IMR-90 (cell line): ENCODE measurements at regions not wholly inside any gene's neighbourhood (a gene's known extent, or its start where the extent isn't known, plus 50 kb on each side); places are given as distances from the start of the nearest gene placed in this dataset.

Experiments used
- ATAC-seq: fragments of 200-7000 bp; cut with Tn5 transposase; 2 replicates; pipeline ENCODE4 v1.9.1; 2020; ENCODE audit warnings: low read depth, mild to moderate bottlenecking, moderate library complexity
- BruUV-seq: library from RNA; stranded (reverse); fragments of 400-500 nt; replicated peaks from 2 replicates; lab custom pipeline; 2021; lab: Mats Ljungman, UMichigan
- CTCF ChIA-PET: fragments of 300-600 bp; formaldehyde crosslinking; extraction: SDS; loops from one replicate; lab custom pipeline; 2021; ENCODE audit warnings: antibody characterized with exemption; lab: Yijun Ruan, JAX
- POLR2A ChIA-PET: fragments of 300-600 bp; sonication (Branson Sonifier 250); formaldehyde crosslinking; loops from one replicate; lab custom pipeline; 2022; ENCODE audit warnings: antibody characterized with exemption; ENCODE audit not compliant: unreplicated experiment; lab: Charles Lee
- DNase-seq: peaks from one replicate; pipeline ENCODE4 v3.0.0; 2013
- H2AFZ ChIP-seq: replicated peaks from 2 replicates; pipeline ENCODE3; 2013; ENCODE audit warnings: low read length, mild to moderate bottlenecking; ENCODE audit not compliant: poor library complexity
- H2AK5ac ChIP-seq: 2 replicates; pipeline ENCODE4 v1.6.1; 2013; ENCODE audit warnings: low read depth, low read length, inconsistent platforms
- H2AK9ac ChIP-seq: replicated peaks from 2 replicates; pipeline ENCODE3; 2013; ENCODE audit warnings: mild to moderate bottlenecking, low read depth, low read length, moderate library complexity; ENCODE audit not compliant: poor library complexity
- H2BK120ac ChIP-seq: 2 replicates; pipeline ENCODE4 v1.6.1; 2013; ENCODE audit warnings: low read depth, low read length, inconsistent platforms
- H2BK15ac ChIP-seq: 3 replicates; pipeline ENCODE4 v1.6.1; 2013; ENCODE audit warnings: low read depth, low read length, inconsistent platforms
- H2BK20ac ChIP-seq: 2 replicates; pipeline ENCODE4 v1.6.1; 2013; ENCODE audit warnings: low read depth, mild to moderate bottlenecking, inconsistent platforms, low read length, moderate library complexity
- H2BK5ac ChIP-seq: 2 replicates; pipeline ENCODE4 v1.6.1; 2013; ENCODE audit warnings: mild to moderate bottlenecking, low read depth, low read length, inconsistent platforms; ENCODE audit not compliant: poor library complexity, severe bottlenecking
- H3K14ac ChIP-seq: replicated peaks from 2 replicates; pipeline ENCODE4 v1.6.1; 2013; ENCODE audit warnings: low read depth, low read length, inconsistent platforms
- H3K18ac ChIP-seq: 2 replicates; pipeline ENCODE4 v1.6.1; 2013; ENCODE audit warnings: low read depth, low read length, control low read depth
- H3K23ac ChIP-seq: 2 replicates; pipeline ENCODE4 v1.6.1; 2013; ENCODE audit warnings: low read depth, low read length, inconsistent platforms
- H3K27ac ChIP-seq: 2 replicates; pipeline ENCODE4 v1.5.1; 2013; ENCODE audit warnings: mild to moderate bottlenecking, control low read depth, low read length; ENCODE audit not compliant: insufficient read depth
- H3K27me3 ChIP-seq: 2 replicates; pipeline ENCODE4 v1.6.1; 2013; ENCODE audit warnings: low read length; ENCODE audit not compliant: control insufficient read depth, insufficient read depth
- H3K36me3 ChIP-seq: 2 replicates; pipeline ENCODE4 v1.6.1; 2013; ENCODE audit warnings: low read length, mixed read lengths; ENCODE audit not compliant: control insufficient read depth, insufficient read depth
- H3K4ac ChIP-seq: 2 replicates; pipeline ENCODE4 v1.6.1; 2013; ENCODE audit warnings: low read depth, low read length, inconsistent platforms
- H3K4me1 ChIP-seq: 2 replicates; pipeline ENCODE4 v1.6.1; 2013; ENCODE audit warnings: low read length, mixed read lengths; ENCODE audit not compliant: control insufficient read depth, insufficient read depth
- H3K4me2 ChIP-seq: 2 replicates; pipeline ENCODE4 v1.6.1; 2013; ENCODE audit warnings: low read depth, mild to moderate bottlenecking, control low read depth, low read length, moderate library complexity
- H3K4me3 ChIP-seq: 2 replicates; pipeline ENCODE4 v1.5.1; 2013; ENCODE audit warnings: low read depth, mild to moderate bottlenecking, control low read depth, low read length, moderate library complexity; ENCODE audit not compliant: insufficient read depth
- H3K56ac ChIP-seq: 2 replicates; pipeline ENCODE4 v1.6.1; 2013; ENCODE audit warnings: low read length, inconsistent platforms; ENCODE audit not compliant: insufficient read depth; ENCODE audit errors: extremely low read depth
- H3K79me1 ChIP-seq, 2 experiments: 2 replicates each; pipeline ENCODE4 v1.6.1; 2013; ENCODE audit warnings: low read length in 2 of 2, inconsistent platforms in 1 of 2, low read depth in 1 of 2
- H3K9ac ChIP-seq: 2 replicates; pipeline ENCODE4 v1.6.1; 2013; ENCODE audit warnings: low read depth, low read length, control low read depth
- H3K9me1 ChIP-seq: 2 replicates; pipeline ENCODE4 v1.6.1; 2013; ENCODE audit warnings: low read length, inconsistent platforms; ENCODE audit not compliant: insufficient read depth
- H3K9me3 ChIP-seq: 2 replicates; pipeline ENCODE4 v1.6.1; 2013; ENCODE audit warnings: low read length; ENCODE audit not compliant: control insufficient read depth, insufficient read depth
- H4K20me1 ChIP-seq: 2 replicates; pipeline ENCODE4 v1.6.1; 2013; ENCODE audit warnings: low read length, inconsistent platforms; ENCODE audit not compliant: insufficient read depth
- H4K5ac ChIP-seq: 2 replicates; pipeline ENCODE4 v1.6.1; 2013; ENCODE audit warnings: mild to moderate bottlenecking, low read depth, low read length, control low read depth
- H4K8ac ChIP-seq, 2 experiments: 2 replicates each; pipeline ENCODE4 v1.6.1; 2013; ENCODE audit warnings: low read depth in 2 of 2, low read length in 2 of 2, control low read depth in 1 of 2, inconsistent platforms in 1 of 2
- H4K91ac ChIP-seq: 2 replicates; pipeline ENCODE4 v1.6.1; 2013; ENCODE audit warnings: low read depth, low read length, inconsistent platforms; ENCODE audit not compliant: insufficient read depth
- BHLHE40 ChIP-seq: fragments of 150-350 bp; IDR thresholded peaks from 2 replicates; pipeline ENCODE4 v1.6.1; 2016; ENCODE audit warnings: mild to moderate bottlenecking, low read depth, low read length
- CEBPB ChIP-seq: IDR thresholded peaks from 2 replicates; pipeline ENCODE4 v1.6.1; 2012; ENCODE audit warnings: low read depth, low read length, improper control_type of control experiment
- CHD1 ChIP-seq: IDR thresholded peaks from 2 replicates; pipeline ENCODE4 v1.6.1; 2012; ENCODE audit warnings: low read depth, low read length, improper control_type of control experiment
- FOS ChIP-seq: fragments of 150-350 bp; IDR thresholded peaks from 2 replicates; pipeline ENCODE4 v1.6.1; 2016; ENCODE audit warnings: low read depth, low read length
- MAFK ChIP-seq: IDR thresholded peaks from 2 replicates; pipeline ENCODE4 v1.6.1; 2012; ENCODE audit warnings: low read depth, low read length, improper control_type of control experiment
- MAZ ChIP-seq: IDR thresholded peaks from 2 replicates; pipeline ENCODE4 v1.6.1; 2012; ENCODE audit warnings: low read depth, mild to moderate bottlenecking, low read length, improper control_type of control experiment, moderate library complexity, borderline replicate concordance
- MXI1 ChIP-seq: IDR thresholded peaks from 2 replicates; pipeline ENCODE4 v1.6.1; 2012; ENCODE audit warnings: low read depth, mild to moderate bottlenecking, low read length, moderate library complexity, borderline replicate concordance
- NFE2L2 ChIP-seq: fragments of 150-350 bp; IDR thresholded peaks from 2 replicates; pipeline ENCODE4 v1.6.1; 2016; ENCODE audit warnings: low read depth, mild to moderate bottlenecking, low read length
- POLR2A ChIP-seq: IDR thresholded peaks from 2 replicates; pipeline ENCODE4 v1.6.1; 2012; ENCODE audit warnings: mild to moderate bottlenecking, low read depth, low read length
- RAD21 ChIP-seq: IDR thresholded peaks from 2 replicates; pipeline ENCODE4 v1.6.1; 2012; ENCODE audit warnings: low read length, improper control_type of control experiment
- RCOR1 ChIP-seq: IDR thresholded peaks from 2 replicates; pipeline ENCODE4 v1.6.1; 2012; ENCODE audit warnings: mild to moderate bottlenecking, low read length, improper control_type of control experiment; ENCODE audit not compliant: insufficient replicate concordance
- RFX5 ChIP-seq: IDR thresholded peaks from 2 replicates; pipeline ENCODE4 v1.8.0; 2012; ENCODE audit warnings: low read depth, mild to moderate bottlenecking, low read length, moderate library complexity
- SMC3 ChIP-seq: fragments of 150-350 bp; IDR thresholded peaks from 2 replicates; pipeline ENCODE4 v1.6.1; 2016; ENCODE audit warnings: low read depth, mild to moderate bottlenecking, antibody characterized with exemption, low read length, moderate library complexity
- WGBS, 2 experiments: methylation state at CpG; one replicate each; pipeline versions ENCODE4 v1.1.5 to v1.1.7; 2013; ENCODE audit warnings: missing lambda C conversion rate in 2 of 2; ENCODE audit not compliant: insufficient read length in 1 of 2; ENCODE audit errors: extremely low coverage in 2 of 2; 5-methylcytosine and 5-hydroxymethylcytosine counted together
- dilution Hi-C: fragments of 300-500 bp; cut with HindIII; formaldehyde crosslinking; loops from one replicate; pipeline ENCODE4 v1.14.3; 2018; ENCODE audit warnings: low sequenced_read_pairs; ENCODE audit not compliant: unreplicated experiment
- in situ Hi-C: fragments of 300-500 bp; cut with MboI; formaldehyde crosslinking; loops from 3 replicates; pipeline ENCODE4 v1.14.3; 2019; ENCODE audit warnings: low sequenced_read_pairs, inconsistent platforms, mixed read lengths
- intact Hi-C: fragments of 100-400 bp; cut with micrococcal nuclease; formaldehyde crosslinking; loops from 2 replicates; pipeline ENCODE4 v1.10.0; 2022
- TF ChIP-seq, protein P1 (sequence below): fragments of 150-350 bp; IDR thresholded peaks from 2 replicates; pipeline ENCODE4 v1.6.1; 2016; ENCODE audit warnings: low read depth, mild to moderate bottlenecking, low read length, moderate library complexity, borderline replicate concordance
- TF ChIP-seq, protein P2 (sequence below): conservative IDR thresholded peaks from 2 replicates; pipeline ENCODE4 v1.5.1; 2012; ENCODE audit warnings: mild to moderate bottlenecking, low read depth, low read length, improper control_type of control experiment
- TF ChIP-seq, protein P3 (sequence below): fragments of 150-350 bp; IDR thresholded peaks from 2 replicates; pipeline ENCODE4 v1.6.1; 2017; ENCODE audit warnings: mild to moderate bottlenecking, antibody characterized with exemption, low read length, low read depth

DNA sequence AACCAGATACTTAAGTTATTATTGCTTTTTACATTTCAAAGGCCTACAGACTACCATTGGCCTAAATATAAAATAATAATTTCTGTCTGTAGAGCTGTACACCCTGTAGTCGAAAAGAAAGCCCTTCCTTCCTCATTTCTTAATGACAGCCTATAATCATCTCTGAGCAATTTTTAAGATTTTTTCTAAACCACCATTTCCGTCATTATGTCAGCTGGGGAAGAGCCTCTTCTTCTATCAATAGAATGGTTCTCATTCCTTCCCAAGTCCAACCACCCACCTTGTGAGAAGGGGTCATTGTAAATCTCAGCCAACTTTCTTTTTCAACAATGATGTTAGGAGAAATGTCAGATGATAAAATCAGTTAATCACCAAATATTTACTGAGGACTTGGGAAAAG lies 91.8 kb downstream of the PLEKHG1 start:
- no peak overlapping the region for H2BK5ac ChIP-seq
- no peaks in the 10 kb centered on the region; the same call in 1 of the 2 replicates for H3K27me3 ChIP-seq
- H3K23ac ChIP-seq: no peak overlapping the region
- in situ Hi-C loops: no loop called here
- POLR2A ChIA-PET: no interaction called here
- no peak overlapping the region for H2BK20ac ChIP-seq
- TF ChIP-seq MXI1 (no peak), MAZ (no peak), RCOR1 (no peak), SMC3 (no peak), BHLHE40 (no peak), RFX5 (no peak), POLR2A (no peak), MAFK (no peak), NFE2L2 (no peak), CHD1 (no peak), FOS (no peak), CEBPB (no peak), RAD21 (no peak)
- TF ChIP-seq, protein P1, sequence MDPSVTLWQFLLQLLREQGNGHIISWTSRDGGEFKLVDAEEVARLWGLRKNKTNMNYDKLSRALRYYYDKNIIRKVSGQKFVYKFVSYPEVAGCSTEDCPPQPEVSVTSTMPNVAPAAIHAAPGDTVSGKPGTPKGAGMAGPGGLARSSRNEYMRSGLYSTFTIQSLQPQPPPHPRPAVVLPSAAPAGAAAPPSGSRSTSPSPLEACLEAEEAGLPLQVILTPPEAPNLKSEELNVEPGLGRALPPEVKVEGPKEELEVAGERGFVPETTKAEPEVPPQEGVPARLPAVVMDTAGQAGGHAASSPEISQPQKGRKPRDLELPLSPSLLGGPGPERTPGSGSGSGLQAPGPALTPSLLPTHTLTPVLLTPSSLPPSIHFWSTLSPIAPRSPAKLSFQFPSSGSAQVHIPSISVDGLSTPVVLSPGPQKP: no peak
- TF ChIP-seq, protein P2, sequence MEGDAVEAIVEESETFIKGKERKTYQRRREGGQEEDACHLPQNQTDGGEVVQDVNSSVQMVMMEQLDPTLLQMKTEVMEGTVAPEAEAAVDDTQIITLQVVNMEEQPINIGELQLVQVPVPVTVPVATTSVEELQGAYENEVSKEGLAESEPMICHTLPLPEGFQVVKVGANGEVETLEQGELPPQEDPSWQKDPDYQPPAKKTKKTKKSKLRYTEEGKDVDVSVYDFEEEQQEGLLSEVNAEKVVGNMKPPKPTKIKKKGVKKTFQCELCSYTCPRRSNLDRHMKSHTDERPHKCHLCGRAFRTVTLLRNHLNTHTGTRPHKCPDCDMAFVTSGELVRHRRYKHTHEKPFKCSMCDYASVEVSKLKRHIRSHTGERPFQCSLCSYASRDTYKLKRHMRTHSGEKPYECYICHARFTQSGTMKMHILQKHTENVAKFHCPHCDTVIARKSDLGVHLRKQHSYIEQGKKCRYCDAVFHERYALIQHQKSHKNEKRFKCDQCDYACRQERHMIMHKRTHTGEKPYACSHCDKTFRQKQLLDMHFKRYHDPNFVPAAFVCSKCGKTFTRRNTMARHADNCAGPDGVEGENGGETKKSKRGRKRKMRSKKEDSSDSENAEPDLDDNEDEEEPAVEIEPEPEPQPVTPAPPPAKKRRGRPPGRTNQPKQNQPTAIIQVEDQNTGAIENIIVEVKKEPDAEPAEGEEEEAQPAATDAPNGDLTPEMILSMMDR: no peak
- TF ChIP-seq, protein P3, sequence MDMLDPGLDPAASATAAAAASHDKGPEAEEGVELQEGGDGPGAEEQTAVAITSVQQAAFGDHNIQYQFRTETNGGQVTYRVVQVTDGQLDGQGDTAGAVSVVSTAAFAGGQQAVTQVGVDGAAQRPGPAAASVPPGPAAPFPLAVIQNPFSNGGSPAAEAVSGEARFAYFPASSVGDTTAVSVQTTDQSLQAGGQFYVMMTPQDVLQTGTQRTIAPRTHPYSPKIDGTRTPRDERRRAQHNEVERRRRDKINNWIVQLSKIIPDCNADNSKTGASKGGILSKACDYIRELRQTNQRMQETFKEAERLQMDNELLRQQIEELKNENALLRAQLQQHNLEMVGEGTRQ: no peak
- H3K9me3 ChIP-seq: no peaks in the 10 kb centered on the region
- no peak overlapping the region for H3K9ac ChIP-seq
- H2BK15ac ChIP-seq: no peak overlapping the region
- H3K4me3 ChIP-seq: no peak overlapping the region
- H3K36me3 ChIP-seq: no peaks in the 10 kb centered on the region
- no peak overlapping the region for H4K5ac ChIP-seq
- H2AK9ac ChIP-seq: no peak overlapping the region
- no peak overlapping the region for H3K18ac ChIP-seq
- no TSS peak for BruUV-seq
- no peak overlapping the region for H2AFZ ChIP-seq
- DNase-seq (no peak), ATAC-seq (no peak)
- H3K4me2 ChIP-seq: no peak overlapping the region
- no peak overlapping the region for H2BK120ac ChIP-seq
- no peak overlapping the region for H2AK5ac ChIP-seq
- no peaks in the 10 kb centered on the region for H3K9me1 ChIP-seq
- no CpG with 5 or more reads among the region's 2 CpGs for WGBS, 2 experiments
- H4K91ac ChIP-seq: no peak overlapping the region
- H3K4ac ChIP-seq: no peak overlapping the region
- H3K4me1 ChIP-seq: no peaks in the 10 kb centered on the region
- no peak overlapping the region for H3K56ac ChIP-seq
- H3K14ac ChIP-seq: no peak overlapping the region
- intact Hi-C loops: no loop called here
- no peaks in the 10 kb centered on the region for H4K20me1 ChIP-seq
- CTCF ChIA-PET: no interaction called here
- no peak overlapping the region for H4K8ac ChIP-seq
- no peaks in the 10 kb centered on the region for H3K79me1 ChIP-seq
- dilution Hi-C loops: no loop called here
- H3K27ac ChIP-seq: no peak overlapping the region
